ENCODE measurements at regions not wholly inside any gene's neighbourhood (a gene's known extent, or its start where the extent isn't known, plus 50 kb on each side); places are given as distances from the start of the nearest gene placed in this dataset.
"Not testable (repeated sequence)": the region's sequence is repeated elsewhere in the genome, so short reads cannot be mapped to it uniquely, and the experiment has no call there.

DNA sequence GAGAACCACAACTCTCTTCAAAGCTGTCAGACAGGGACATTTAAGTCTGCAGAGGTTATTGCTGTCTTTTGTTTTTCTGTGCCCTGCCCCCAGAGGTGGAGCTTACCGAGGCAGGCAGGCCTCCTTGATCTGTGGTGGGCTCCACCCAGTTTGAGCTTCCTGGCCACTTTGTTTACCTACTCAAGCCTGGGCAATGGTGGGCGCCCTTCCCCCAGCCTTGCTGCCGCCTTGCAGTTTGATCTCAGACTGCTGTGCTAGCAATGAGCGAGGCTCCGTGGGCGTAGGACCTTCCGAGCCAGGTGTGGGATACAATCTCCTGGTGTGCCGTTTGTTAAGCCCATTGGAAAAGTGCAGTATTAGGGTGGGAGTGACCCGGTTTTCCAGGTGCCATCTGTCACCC, 822.1 kb downstream of the KCNMA1 start:
- H3K4me3 ChIP-seq (replicated peaks; ENCODE audit: low read depth, low read length), result not testable (repeated sequence)

DNA sequence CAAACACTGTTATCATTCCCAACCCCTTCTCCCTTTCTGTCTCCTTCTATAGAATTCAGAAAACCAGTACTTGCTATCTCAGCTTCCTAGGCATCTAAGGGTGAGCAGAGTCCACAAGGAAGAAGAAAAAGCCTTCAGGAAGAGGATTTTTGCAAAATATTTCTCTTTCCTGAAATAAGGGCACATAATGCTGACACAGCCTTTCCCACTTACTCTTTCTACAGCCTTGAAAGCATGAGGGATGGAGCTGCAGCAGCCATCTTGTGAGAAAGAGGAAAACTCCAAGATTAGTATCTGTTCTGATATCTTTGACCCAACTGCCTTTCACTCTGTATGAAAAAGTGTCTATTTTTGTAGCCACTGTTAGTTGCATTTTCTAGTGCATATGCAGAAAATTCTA, 826.2 kb downstream of the KCNMA1 start:
- TF ChIP-seq, protein P1, sequence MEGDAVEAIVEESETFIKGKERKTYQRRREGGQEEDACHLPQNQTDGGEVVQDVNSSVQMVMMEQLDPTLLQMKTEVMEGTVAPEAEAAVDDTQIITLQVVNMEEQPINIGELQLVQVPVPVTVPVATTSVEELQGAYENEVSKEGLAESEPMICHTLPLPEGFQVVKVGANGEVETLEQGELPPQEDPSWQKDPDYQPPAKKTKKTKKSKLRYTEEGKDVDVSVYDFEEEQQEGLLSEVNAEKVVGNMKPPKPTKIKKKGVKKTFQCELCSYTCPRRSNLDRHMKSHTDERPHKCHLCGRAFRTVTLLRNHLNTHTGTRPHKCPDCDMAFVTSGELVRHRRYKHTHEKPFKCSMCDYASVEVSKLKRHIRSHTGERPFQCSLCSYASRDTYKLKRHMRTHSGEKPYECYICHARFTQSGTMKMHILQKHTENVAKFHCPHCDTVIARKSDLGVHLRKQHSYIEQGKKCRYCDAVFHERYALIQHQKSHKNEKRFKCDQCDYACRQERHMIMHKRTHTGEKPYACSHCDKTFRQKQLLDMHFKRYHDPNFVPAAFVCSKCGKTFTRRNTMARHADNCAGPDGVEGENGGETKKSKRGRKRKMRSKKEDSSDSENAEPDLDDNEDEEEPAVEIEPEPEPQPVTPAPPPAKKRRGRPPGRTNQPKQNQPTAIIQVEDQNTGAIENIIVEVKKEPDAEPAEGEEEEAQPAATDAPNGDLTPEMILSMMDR (IDR thresholded peaks at IDR 0.05; ENCODE audit: low read depth, low read length, missing control alignments), result no peak
- no peak for DNase-seq (ENCODE audit: extremely low read depth, low read depth)
- H3K4me3 ChIP-seq (replicated peaks; ENCODE audit: low read depth, low read length), result no peak overlapping the region

More for the DNA sequence above, 822.1 kb downstream of the KCNMA1 start:
- DNase-seq (ENCODE audit: extremely low read depth, low read depth), result not testable (repeated sequence)

DNA sequence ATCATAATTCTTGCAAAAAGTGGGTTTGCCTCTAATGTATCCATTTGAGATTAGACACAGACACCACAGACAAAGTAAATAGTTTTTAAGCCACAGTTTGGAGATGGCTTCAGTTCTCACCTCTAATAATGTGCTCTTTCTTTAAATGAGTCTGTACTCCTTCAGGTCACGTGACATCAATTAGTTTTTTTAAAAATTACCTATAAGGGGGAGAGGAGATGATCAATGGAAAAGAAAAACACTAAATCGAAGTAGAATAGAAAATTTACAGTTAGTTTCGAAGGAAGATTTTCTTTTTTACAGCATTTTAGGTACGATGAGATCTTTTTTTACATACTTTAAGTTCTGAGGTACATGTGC, 849.2 kb downstream of the KCNMA1 start:
- no peak overlapping the region for H3K4me3 ChIP-seq (replicated peaks; ENCODE audit: low read depth, low read length)
- TF ChIP-seq, protein P1 (IDR thresholded peaks at IDR 0.05; ENCODE audit: low read depth, low read length, missing control alignments), result no peak
- DNase-seq (ENCODE audit: extremely low read depth, low read depth), result no peak

DNA sequence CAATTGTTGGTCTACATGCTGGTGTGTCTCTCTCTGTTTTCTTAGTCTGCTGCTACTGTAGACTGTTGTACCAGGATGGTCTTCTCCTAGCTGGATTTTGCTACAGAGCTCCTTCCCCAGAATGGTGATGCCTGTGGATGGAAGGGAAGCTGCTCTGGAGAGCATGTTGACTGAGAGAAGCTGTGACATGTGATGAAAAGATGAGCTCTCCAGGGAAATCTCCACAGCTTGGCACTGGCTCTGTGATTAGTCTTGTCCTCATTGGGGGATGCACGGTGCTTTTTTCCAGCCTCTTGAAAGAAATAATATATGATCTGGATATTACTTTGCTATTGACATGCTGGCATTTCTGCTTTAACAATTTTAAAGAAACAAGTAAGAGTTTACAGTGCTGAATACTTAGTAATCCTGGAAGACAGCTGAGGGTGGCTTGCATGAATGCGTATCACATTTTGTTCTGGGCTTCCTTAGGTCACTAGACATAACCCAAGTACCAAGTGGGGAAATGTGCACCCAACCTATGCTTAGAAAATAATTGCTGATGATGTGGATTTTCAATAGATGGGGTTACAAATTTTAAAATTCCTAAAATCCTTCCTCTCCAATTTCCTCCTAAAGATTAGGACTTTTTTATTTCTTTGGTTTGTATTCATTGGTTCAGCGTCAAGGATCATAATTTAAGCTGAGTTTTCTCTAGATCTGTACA, 849.7 kb downstream of the KCNMA1 start:
- no peak for DNase-seq (ENCODE audit: extremely low read depth, low read depth)
- H3K4me3 ChIP-seq (replicated peaks; ENCODE audit: low read depth, low read length), result no peak overlapping the region
- TF ChIP-seq, protein P1 (IDR thresholded peaks at IDR 0.05; ENCODE audit: low read depth, low read length, missing control alignments), result no peak

- TF ChIP-seq, protein P1 (IDR thresholded peaks at IDR 0.05; ENCODE audit: low read depth, low read length, missing control alignments), result no peak
- no peak for DNase-seq (ENCODE audit: extremely low read depth, low read depth)
- no peak overlapping the region for H3K4me3 ChIP-seq (replicated peaks; ENCODE audit: low read depth, low read length)
Observed at GRCh38 chr10:76786504-76787072, 851.0 kb downstream of the KCNMA1 start.

DNA sequence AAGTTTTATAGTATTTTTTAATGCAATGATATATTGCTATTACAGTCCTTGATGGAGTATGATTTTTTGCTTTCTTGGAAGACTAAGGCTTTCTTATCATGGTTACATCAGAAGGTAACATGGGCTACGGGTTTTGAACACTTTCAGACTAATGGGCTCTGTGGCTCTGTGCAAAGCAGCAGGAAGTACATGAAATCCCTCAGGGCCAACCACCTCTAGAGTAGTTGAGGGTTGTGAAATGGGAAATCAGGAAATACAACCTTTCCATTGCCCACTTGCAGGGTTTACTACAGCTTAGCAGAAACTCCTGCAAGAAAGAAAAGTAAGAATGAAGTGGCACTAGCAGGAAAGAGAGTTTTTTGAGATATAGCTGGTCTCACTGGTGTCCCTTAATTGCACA, 853.5 kb downstream of the KCNMA1 start:
- no peak overlapping the region for H3K4me3 ChIP-seq (replicated peaks; ENCODE audit: low read depth, low read length)
- DNase-seq (ENCODE audit: extremely low read depth, low read depth), result no peak
- TF ChIP-seq, protein P1 (IDR thresholded peaks at IDR 0.05; ENCODE audit: low read depth, low read length, missing control alignments), result no peak

DNA sequence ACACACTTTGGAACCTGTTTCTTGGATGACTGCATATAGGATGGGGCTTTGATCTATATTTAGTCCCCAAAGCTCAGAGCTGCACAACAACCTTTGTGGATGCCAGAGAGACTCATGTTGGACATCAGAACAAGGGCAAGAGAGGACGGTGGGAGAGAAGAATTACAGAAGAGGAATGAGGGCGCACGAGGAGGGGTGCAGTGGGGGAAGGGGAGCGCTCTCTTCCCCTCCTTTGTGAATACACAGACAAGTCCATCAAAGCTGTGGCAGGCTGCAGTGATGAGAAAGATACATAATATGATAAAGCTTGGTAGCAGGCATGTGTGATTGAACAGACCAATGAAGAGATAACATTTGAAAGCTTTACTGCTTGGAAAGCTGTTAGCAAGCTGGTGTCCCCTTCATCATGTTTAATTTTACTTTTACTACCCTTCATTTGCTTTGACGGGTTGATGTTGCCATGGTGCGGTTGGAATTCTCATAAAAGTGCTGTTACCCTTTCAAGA, 857.8 kb downstream of the KCNMA1 start:
- TF ChIP-seq, protein P1 (IDR thresholded peaks at IDR 0.05; ENCODE audit: low read depth, low read length, missing control alignments), result no peak
- H3K4me3 ChIP-seq (replicated peaks; ENCODE audit: low read depth, low read length), result no peak overlapping the region
- no peak for DNase-seq (ENCODE audit: extremely low read depth, low read depth)

Measured in HFF-Myc (cell line).